H1 (cell line): ENCODE measurements at regions not wholly inside any gene's neighbourhood (a gene's known extent, or its start where the extent isn't known, plus 50 kb on each side); places are given as distances from the start of the nearest gene placed in this dataset.

Source experiments
- CTCF ChIA-PET: fragments of 300-600 bp; sonication (Branson Sonifier 250); formaldehyde crosslinking; loops from one replicate; lab custom pipeline; 2021; ENCODE audit not compliant: partially characterized antibody; lab: Charles Lee
- POLR2A ChIA-PET: fragments of 300-600 bp; sonication (Branson Sonifier 250); formaldehyde crosslinking; loops from one replicate; lab custom pipeline; 2021; ENCODE audit warnings: inconsistent platforms; ENCODE audit not compliant: partially characterized antibody; lab: Charles Lee
- DNase-seq, 2 experiments: peaks; one replicate each; pipeline versions ENCODE4 v3.0.0 to v3.0.0-alpha.2; 2010 to 2022; ENCODE audit warnings: low spot score in 2 of 2, low read depth in 1 of 2, mixed read lengths in 1 of 2
- FAIRE-seq: peaks from 2 replicates; lab custom pipeline; 2011; peaks lifted over from hg19 to GRCh38; lab: Jason Lieb, UNC
- H2AFZ ChIP-seq: 2 replicates; pipeline ENCODE4 v1.8.1; 2012; ENCODE audit warnings: low read length, inconsistent platforms
- H2AK5ac ChIP-seq: 2 replicates; pipeline ENCODE4 v1.6.1; 2013; ENCODE audit warnings: low read depth, low read length
- H2BK120ac ChIP-seq: replicated peaks from 2 replicates; pipeline ENCODE3; 2013; ENCODE audit warnings: low read depth, low read length, inconsistent platforms
- H2BK12ac ChIP-seq: 2 replicates; pipeline ENCODE4 v1.6.1; 2013; ENCODE audit warnings: low read depth, low read length
- H2BK15ac ChIP-seq: 2 replicates; pipeline ENCODE4 v1.6.1; 2013; ENCODE audit warnings: low read length
- H2BK20ac ChIP-seq: 2 replicates; pipeline ENCODE4 v1.6.1; 2013; ENCODE audit warnings: low read length
- H2BK5ac ChIP-seq: 2 replicates; pipeline ENCODE4 v1.6.1; 2013; ENCODE audit warnings: low read depth, low read length
- H3K14ac ChIP-seq: 2 replicates; pipeline ENCODE4 v1.6.1; 2013; ENCODE audit warnings: inconsistent platforms; ENCODE audit not compliant: insufficient read length
- H3K18ac ChIP-seq: 2 replicates; pipeline ENCODE4 v1.6.1; 2013; ENCODE audit warnings: low read length; ENCODE audit errors: extremely low read depth
- H3K23ac ChIP-seq: 2 replicates; pipeline ENCODE4 v1.6.1; 2013; ENCODE audit warnings: inconsistent platforms; ENCODE audit not compliant: insufficient read length
- H3K23me2 ChIP-seq: 2 replicates; pipeline ENCODE4 v1.6.1; 2013; ENCODE audit warnings: low read depth, low read length
- H3K27ac ChIP-seq: 2 replicates; pipeline ENCODE4 v1.6.1; 2011; ENCODE audit warnings: low read depth, low read length, inconsistent platforms
- H3K27me3 ChIP-seq, 4 experiments: replicated peaks in 1 of 4; 1 replicate in 1 of 4; 2 replicates in 3 of 4; pipeline versions ENCODE4 v1.6.1 to v1.8.1; 2011 to 2013; ENCODE audit warnings: low read length in 3 of 4, mild to moderate bottlenecking in 3 of 4, inconsistent platforms in 2 of 4, mixed read lengths in 2 of 4, moderate library complexity in 1 of 4; ENCODE audit not compliant: control insufficient read depth in 3 of 4, insufficient read depth in 3 of 4; ENCODE audit errors: extremely low read depth in 1 of 4
- H3K36me3 ChIP-seq, 4 experiments: 2 replicates each; pipeline versions ENCODE4 v1.6.1 to v1.8.1; 2011 to 2013; ENCODE audit warnings: mild to moderate bottlenecking in 4 of 4, low read length in 3 of 4, moderate library complexity in 2 of 4, control low read depth in 1 of 4, inconsistent platforms in 1 of 4; ENCODE audit not compliant: insufficient read depth in 4 of 4, control insufficient read depth in 2 of 4
- H3K4ac ChIP-seq: replicated peaks from 2 replicates; pipeline ENCODE3; 2013; ENCODE audit warnings: low read length, low read depth, mixed read lengths, inconsistent platforms; ENCODE audit not compliant: insufficient read length
- H3K4me1 ChIP-seq, 4 experiments: replicated peaks in 1 of 4; 1 replicate in 1 of 4; 2 replicates in 3 of 4; pipeline versions ENCODE4 v1.6.1 to v1.8.1; 2011 to 2013; ENCODE audit warnings: low read length in 3 of 4, inconsistent platforms in 2 of 4, mixed read lengths in 1 of 4; ENCODE audit not compliant: insufficient read depth in 4 of 4, control insufficient read depth in 3 of 4
- H3K4me2 ChIP-seq, 2 experiments: 2 replicates each; pipeline versions ENCODE4 v1.6.1 to v1.8.1; 2011 to 2013; ENCODE audit warnings: low read depth in 2 of 2, low read length in 2 of 2, control low read depth in 1 of 2, inconsistent platforms in 1 of 2, mild to moderate bottlenecking in 1 of 2; ENCODE audit not compliant: insufficient read depth in 1 of 2
- H3K4me3 ChIP-seq, 4 experiments: fragments of 200-600, 300-600 bp in 1 of 4; sonication (generic), shearing (Covaris generic), sonication (Bioruptor Twin) in 1 of 4; 2 replicates each; pipeline versions ENCODE4 v1.5.1 to v1.8.1; 2011 to 2016; ENCODE audit warnings: low read length in 4 of 4, low read depth in 3 of 4, control low read depth in 2 of 4, inconsistent platforms in 2 of 4, mild to moderate bottlenecking in 2 of 4, mixed read lengths in 1 of 4, moderate library complexity in 1 of 4; ENCODE audit not compliant: insufficient read depth in 2 of 4; ENCODE audit errors: extremely low read depth in 1 of 4
- H3K56ac ChIP-seq: replicated peaks from 2 replicates; pipeline ENCODE3; 2013; ENCODE audit warnings: low read depth, mild to moderate bottlenecking, mixed read lengths, low read length, inconsistent platforms; ENCODE audit not compliant: insufficient read length
- H3K79me1 ChIP-seq: 2 replicates; pipeline ENCODE4 v1.6.1; 2013; ENCODE audit warnings: low read depth, low read length, control low read depth
- H3K79me2 ChIP-seq, 2 experiments: 2 replicates each; pipeline versions ENCODE4 v1.6.1 to v1.8.1; 2012 to 2013; ENCODE audit warnings: low read length in 2 of 2, mild to moderate bottlenecking in 2 of 2, inconsistent platforms in 1 of 2; ENCODE audit not compliant: insufficient read depth in 2 of 2, control insufficient read depth in 1 of 2
- H3K9ac ChIP-seq, 4 experiments: replicated peaks in 1 of 4; 1 replicate in 1 of 4; 2 replicates in 3 of 4; pipeline versions ENCODE4 v1.6.1 to v1.8.1; 2011 to 2013; ENCODE audit warnings: low read depth in 3 of 4, low read length in 3 of 4, control low read depth in 2 of 4, mild to moderate bottlenecking in 2 of 4, moderate library complexity in 2 of 4, inconsistent platforms in 1 of 4; ENCODE audit errors: extremely low read depth in 1 of 4
- H3K9me3 ChIP-seq, 2 experiments: 2 replicates each; pipeline versions ENCODE4 v1.6.1 to v1.8.1; 2012 to 2013; ENCODE audit warnings: mild to moderate bottlenecking in 2 of 2, moderate library complexity in 2 of 2, control low read depth in 1 of 2, inconsistent platforms in 1 of 2, low read depth in 1 of 2, low read length in 1 of 2, mixed read lengths in 1 of 2; ENCODE audit not compliant: insufficient read depth in 2 of 2
- H4K20me1 ChIP-seq, 2 experiments: replicated peaks in 1 of 2; 2 replicates each; pipeline versions ENCODE3 to v1.8.1; 2011 to 2013; ENCODE audit warnings: inconsistent platforms in 2 of 2, low read length in 2 of 2, mild to moderate bottlenecking in 1 of 2; ENCODE audit not compliant: insufficient read depth in 2 of 2, control insufficient read depth in 1 of 2
- H4K5ac ChIP-seq: 2 replicates; pipeline ENCODE4 v1.6.1; 2013; ENCODE audit warnings: low read length, low read depth, mixed read lengths, inconsistent platforms; ENCODE audit not compliant: insufficient read length
- H4K8ac ChIP-seq: 2 replicates; pipeline ENCODE4 v1.8.0; 2013; ENCODE audit warnings: mild to moderate bottlenecking, moderate library complexity, low read length, inconsistent platforms; ENCODE audit not compliant: insufficient read depth; ENCODE audit errors: extremely low read depth
- H4K91ac ChIP-seq: replicated peaks from 2 replicates; pipeline ENCODE3; 2013; ENCODE audit warnings: low read length, mixed read lengths, inconsistent platforms; ENCODE audit not compliant: insufficient read length
- BRCA1 ChIP-seq: IDR thresholded peaks from 2 replicates; pipeline ENCODE4 v1.6.1; 2012; ENCODE audit warnings: low read depth, low read length, improper control_type of control experiment
- FOSL1 ChIP-seq: IDR thresholded peaks from 2 replicates; pipeline ENCODE4 v1.6.1; 2011; ENCODE audit warnings: mild to moderate bottlenecking, low read depth, low read length, moderate library complexity; ENCODE audit not compliant: insufficient read depth
- HDAC2 ChIP-seq, 2 experiments: fragments of 300-600 bp in 1 of 2; sonication (generic) in 1 of 2; IDR thresholded peaks; 2 replicates each; pipeline ENCODE4 v1.6.1; 2011 to 2012; ENCODE audit warnings: low read depth in 2 of 2, low read length in 2 of 2, mild to moderate bottlenecking in 2 of 2, moderate library complexity in 2 of 2, borderline replicate concordance in 1 of 2, inconsistent platforms in 1 of 2
- POLR2A ChIP-seq, 2 experiments: IDR thresholded peaks; 1 replicate in 1 of 2; 2 replicates in 1 of 2; pipeline ENCODE4 v1.6.1; 2011; ENCODE audit warnings: low read depth in 2 of 2, low read length in 2 of 2, mild to moderate bottlenecking in 2 of 2; ENCODE audit errors: control extremely low read depth in 1 of 2
- RAD21 ChIP-seq, 2 experiments: IDR thresholded peaks in 1 of 2; conservative IDR thresholded peaks in 1 of 2; 2 replicates each; pipeline ENCODE4 v1.6.1; 2011; ENCODE audit warnings: low read depth in 2 of 2, low read length in 2 of 2, improper control_type of control experiment in 1 of 2, inconsistent platforms in 1 of 2, mild to moderate bottlenecking in 1 of 2, moderate library complexity in 1 of 2
- RXRA ChIP-seq: IDR thresholded peaks from 2 replicates; pipeline ENCODE4 v1.6.1; 2011; ENCODE audit warnings: low read depth, mild to moderate bottlenecking, low read length, moderate library complexity; ENCODE audit not compliant: insufficient read depth
- SP1 ChIP-seq: IDR thresholded peaks from 2 replicates; pipeline ENCODE4 v1.6.1; 2011; ENCODE audit warnings: low read depth, low read length
- TAF7 ChIP-seq: optimal IDR thresholded peaks from 2 replicates; pipeline ENCODE3; 2011; ENCODE audit warnings: low read depth, mild to moderate bottlenecking, inconsistent platforms, low read length, moderate library complexity, borderline replicate concordance
- WGBS, 2 experiments: shearing (Covaris generic) in 1 of 2; methylation state at CpG; one replicate each; pipeline versions ENCODE4 v1.1.6 to v1.1.7; 2013 to 2015; ENCODE audit warnings: low lambda C conversion rate in 2 of 2, mixed read lengths in 2 of 2, inconsistent platforms in 1 of 2, low coverage in 1 of 2, missing lambda C conversion rate in 1 of 2; ENCODE audit not compliant: insufficient replicate concordance in 2 of 2, insufficient coverage in 1 of 2, insufficient read length in 1 of 2; ENCODE audit errors: extremely low coverage in 1 of 2, missing lambda C conversion rate in 1 of 2; 5-methylcytosine and 5-hydroxymethylcytosine counted together

DNA sequence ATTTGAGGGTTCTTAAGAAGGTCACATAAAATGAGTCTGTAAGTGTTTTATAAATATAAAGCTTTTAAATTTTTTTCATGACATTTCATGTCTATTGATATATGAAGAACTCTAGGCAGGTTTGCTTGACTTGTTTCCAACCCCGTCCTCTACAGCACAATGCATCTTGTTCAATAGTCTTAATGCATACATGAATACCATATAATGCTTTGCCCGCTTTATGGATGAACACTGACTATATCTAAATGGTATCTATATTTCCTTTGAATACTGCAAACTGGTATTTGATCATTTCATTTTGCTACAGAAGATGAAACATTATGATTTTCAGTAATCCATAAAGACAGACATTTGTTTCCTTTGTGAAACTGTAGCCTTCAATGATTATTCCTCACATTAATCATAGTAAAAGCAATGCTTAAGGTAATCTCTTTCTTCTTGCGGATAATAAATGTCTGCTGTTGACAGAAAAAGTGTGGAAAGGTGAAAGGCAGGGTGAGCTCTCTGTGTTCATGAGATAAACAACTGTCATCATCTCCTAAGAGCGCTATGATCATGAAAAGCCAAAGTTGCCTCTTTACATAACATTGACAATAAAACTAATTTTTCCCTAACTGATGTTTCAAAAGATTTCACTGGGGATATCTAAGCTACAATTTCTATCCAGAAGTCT lies 645.1 kb downstream of the CDH8 start:
- Histone ChIP-seq H3K56ac (no peak overlapping the region), H2AK5ac (no peak overlapping the region), H3K36me3 (no peaks in the 10 kb centered on the region), H3K23ac (no peak overlapping the region), H2BK120ac (no peak overlapping the region), H4K8ac (no peak overlapping the region), H3K18ac (no peak overlapping the region), H2BK12ac (no peak overlapping the region), H4K20me1 (no peaks in the 10 kb centered on the region), H3K27me3 (no peaks in the 10 kb centered on the region), H3K79me1 (no peaks in the 10 kb centered on the region), H4K5ac (no peak overlapping the region), H2AFZ (no peak overlapping the region), H2BK15ac (no peak overlapping the region), H3K79me2 (no peaks in the 10 kb centered on the region), H2BK5ac (no peak overlapping the region), H3K27ac (no peak overlapping the region), H4K91ac (no peak overlapping the region), H3K4me2 (no peak overlapping the region), H3K23me2 (no peaks in the 10 kb centered on the region), H3K4me1 (no peaks in the 10 kb centered on the region), H2BK20ac (no peak overlapping the region), H3K9me3 (no peaks in the 10 kb centered on the region), H3K14ac (no peak overlapping the region), H3K4me3 (no peak overlapping the region), H3K9ac (no peak overlapping the region), H3K4ac (no peak overlapping the region)
- TF ChIP-seq FOSL1 = no peak
- no peak for TF ChIP-seq TAF7
- no peak for TF ChIP-seq SP1
- no peak for TF ChIP-seq BRCA1
- no peak for TF ChIP-seq HDAC2 (IDR thresholded peaks at IDR 0.05; ENCODE audit: borderline replicate concordance in 1 of 2, low read depth in 2 of 2, low read length in 2 of 2)
- TF ChIP-seq POLR2A (IDR thresholded peaks at IDR 0.05; ENCODE audit: control extremely low read depth in 1 of 2, low read depth in 2 of 2, low read length in 2 of 2) = no peak
- TF ChIP-seq RXRA = no peak
- no peak for TF ChIP-seq RAD21 (IDR thresholded peaks at IDR 0.05 in 1 of 2, conservative IDR thresholded peaks at IDR 0.05 in 1 of 2; ENCODE audit: low read depth in 2 of 2, low read length in 2 of 2)
- 92% methylated on average over 4 of the region's 4 CpGs; no CpG with 5 or more reads in 1 of the 2 experiments for WGBS, 2 experiments
- FAIRE-seq = no peak
- DNase-seq = no peak
- POLR2A ChIA-PET = no interaction called here
- CTCF ChIA-PET = no interaction called here
